H9 (cell line): ENCODE measurements at regions not wholly inside any gene's neighbourhood (a gene's known extent, or its start where the extent isn't known, plus 50 kb on each side); places are given as distances from the start of the nearest gene placed in this dataset.

Experiments
- DNase-seq: peaks from one replicate; pipeline ENCODE4 v3.0.0-alpha.2; 2017
- H2AFZ ChIP-seq: one replicate; pipeline ENCODE4 v1.6.1; 2013; ENCODE audit warnings: mild to moderate bottlenecking, low read length, control low read depth, moderate library complexity
- H2AK5ac ChIP-seq: 2 replicates; pipeline ENCODE4 v1.6.1; 2013; ENCODE audit warnings: low read length, control low read depth, mixed read lengths; ENCODE audit not compliant: insufficient read length
- H2BK120ac ChIP-seq: one replicate; pipeline ENCODE4 v1.6.1; 2013; ENCODE audit warnings: low read depth, mild to moderate bottlenecking, low read length, control low read depth, inconsistent platforms; ENCODE audit not compliant: poor library complexity, severe bottlenecking
- H2BK12ac ChIP-seq: 2 replicates; pipeline ENCODE4 v1.6.1; 2013; ENCODE audit warnings: low read length, control low read depth, mixed read lengths, low read depth; ENCODE audit not compliant: insufficient read length
- H2BK15ac ChIP-seq: 2 replicates; pipeline ENCODE4 v1.6.1; 2013; ENCODE audit warnings: low read depth, low read length, control low read depth
- H2BK20ac ChIP-seq: one replicate; pipeline ENCODE4 v1.6.1; 2013; ENCODE audit warnings: low read depth, mild to moderate bottlenecking, low read length, control low read depth, inconsistent platforms; ENCODE audit not compliant: poor library complexity, severe bottlenecking
- H2BK5ac ChIP-seq: 2 replicates; pipeline ENCODE4 v1.6.1; 2013; ENCODE audit warnings: low read length, control low read depth, mixed read lengths; ENCODE audit not compliant: insufficient read length
- H3K14ac ChIP-seq: 2 replicates; pipeline ENCODE4 v1.6.1; 2013; ENCODE audit warnings: low read length, control low read depth; ENCODE audit not compliant: insufficient read depth
- H3K18ac ChIP-seq: 2 replicates; pipeline ENCODE4 v1.6.1; 2013; ENCODE audit warnings: low read depth, mild to moderate bottlenecking, mixed read lengths, low read length, control low read depth; ENCODE audit not compliant: insufficient read length
- H3K23ac ChIP-seq: 2 replicates; pipeline ENCODE4 v1.6.1; 2013; ENCODE audit warnings: low read length, control low read depth, mixed read lengths, low read depth; ENCODE audit not compliant: insufficient read length
- H3K23me2 ChIP-seq: 2 replicates; pipeline ENCODE4 v1.6.1; 2013; ENCODE audit warnings: low read depth, mild to moderate bottlenecking, mixed read lengths, low read length, control low read depth; ENCODE audit not compliant: insufficient read length, poor library complexity, severe bottlenecking
- H3K27ac ChIP-seq: 2 replicates; pipeline ENCODE4 v1.5.1; 2013; ENCODE audit warnings: low read length, control low read depth, mixed read lengths, low read depth; ENCODE audit not compliant: insufficient read length
- H3K27me3 ChIP-seq: 2 replicates; pipeline ENCODE4 v1.6.1; 2013; ENCODE audit warnings: low read length, control low read depth, inconsistent platforms; ENCODE audit not compliant: insufficient read depth
- H3K4ac ChIP-seq: 2 replicates; pipeline ENCODE4 v1.6.1; 2013; ENCODE audit warnings: low read depth, mild to moderate bottlenecking, control low read depth, inconsistent platforms, low read length, moderate library complexity
- H3K4me1 ChIP-seq: 2 replicates; pipeline ENCODE4 v1.6.1; 2013; ENCODE audit warnings: low read length, control low read depth, inconsistent platforms; ENCODE audit not compliant: insufficient read depth
- H3K4me2 ChIP-seq: 2 replicates; pipeline ENCODE4 v1.6.1; 2013; ENCODE audit warnings: low read length, control low read depth, mixed read lengths; ENCODE audit not compliant: insufficient read length, insufficient read depth
- H3K56ac ChIP-seq: 2 replicates; pipeline ENCODE4 v1.6.1; 2013; ENCODE audit warnings: low read depth, mild to moderate bottlenecking, mixed read lengths, low read length, control low read depth; ENCODE audit not compliant: insufficient read length
- H3K79me1 ChIP-seq: 2 replicates; pipeline ENCODE4 v1.6.1; 2013; ENCODE audit warnings: low read depth, mild to moderate bottlenecking, moderate library complexity, low read length, control low read depth, inconsistent platforms; ENCODE audit not compliant: insufficient read depth, poor library complexity, severe bottlenecking
- H3K79me2 ChIP-seq: 2 replicates; pipeline ENCODE4 v1.6.1; 2013; ENCODE audit warnings: low read length, control low read depth, inconsistent platforms; ENCODE audit not compliant: insufficient read depth
- H3K9ac ChIP-seq: 2 replicates; pipeline ENCODE4 v1.6.1; 2013; ENCODE audit warnings: low read length, control low read depth, mixed read lengths; ENCODE audit not compliant: insufficient read length; ENCODE audit errors: extremely low read depth
- H3K9me3 ChIP-seq: one replicate; pipeline ENCODE4 v1.6.1; 2013; ENCODE audit warnings: low read depth, low read length, inconsistent platforms; ENCODE audit not compliant: control insufficient read depth
- H3T11ph ChIP-seq: one replicate; pipeline ENCODE4 v1.6.1; 2013; ENCODE audit warnings: mild to moderate bottlenecking, low read length, control low read depth, inconsistent platforms
- H4K20me1 ChIP-seq: one replicate; pipeline ENCODE4 v1.6.1; 2013; ENCODE audit not compliant: control insufficient read depth, insufficient read length, insufficient read depth
- H4K5ac ChIP-seq: 2 replicates; pipeline ENCODE4 v1.6.1; 2013; ENCODE audit warnings: low read depth, mild to moderate bottlenecking, mixed read lengths, low read length, control low read depth; ENCODE audit not compliant: insufficient read length
- H4K8ac ChIP-seq: replicated peaks from 2 replicates; pipeline ENCODE4 v1.6.1; 2013; ENCODE audit warnings: low read length, control low read depth, mixed read lengths, low read depth; ENCODE audit not compliant: insufficient read length
- H4K91ac ChIP-seq: 2 replicates; pipeline ENCODE4 v1.6.1; 2013; ENCODE audit warnings: low read depth, mild to moderate bottlenecking, moderate library complexity, mixed read lengths, low read length, control low read depth; ENCODE audit not compliant: insufficient read length
- H3K27ac Mint-ChIP-seq, 3 experiments: 2 replicates in 2 of 3; 3 replicates in 1 of 3; pipeline ENCODE4 v1.8.0; 2020 to 2021; ENCODE audit warnings: mixed read lengths in 3 of 3, mild to moderate bottlenecking in 1 of 3, moderate library complexity in 1 of 3
- H3K27me3 Mint-ChIP-seq: 2 replicates; pipeline ENCODE4 v1.8.0; 2021; ENCODE audit warnings: low read depth, mild to moderate bottlenecking, moderate library complexity, mixed read lengths
- H3K36me3 Mint-ChIP-seq, 3 experiments: 2 replicates in 2 of 3; 3 replicates in 1 of 3; pipeline ENCODE4 v1.8.0; 2020 to 2021; ENCODE audit warnings: low read depth in 3 of 3, mixed read lengths in 3 of 3; ENCODE audit not compliant: insufficient read depth in 1 of 3
- H3K4me1 Mint-ChIP-seq, 2 experiments: 2 replicates each; pipeline ENCODE4 v1.8.0; 2020; ENCODE audit warnings: mixed read lengths in 2 of 2
- H3K4me3 Mint-ChIP-seq, 2 experiments: 2 replicates in 1 of 2; 3 replicates in 1 of 2; pipeline ENCODE4 v1.8.0; 2020 to 2021; ENCODE audit warnings: mild to moderate bottlenecking in 2 of 2, mixed read lengths in 2 of 2, moderate library complexity in 1 of 2
- H3K9me3 Mint-ChIP-seq, 2 experiments: 2 replicates in 1 of 2; 3 replicates in 1 of 2; pipeline ENCODE4 v1.8.0; 2020; ENCODE audit warnings: mild to moderate bottlenecking in 2 of 2, mixed read lengths in 2 of 2, moderate library complexity in 1 of 2
- WGBS: extraction: QIAGEN DNeasy Blood & Tissue Kit; methylation state at CpG from one replicate; pipeline ENCODE4 v1.1.7; 2013; ENCODE audit warnings: missing lambda C conversion rate, low lambda C conversion rate, mixed read lengths; ENCODE audit not compliant: insufficient read length; ENCODE audit errors: extremely low coverage; 5-methylcytosine and 5-hydroxymethylcytosine counted together
- TF ChIP-seq, protein P1 (sequence below): fragments of 200-600 bp; sonication (generic); conservative IDR thresholded peaks from 3 replicates; pipeline ENCODE4 v1.8.0; 2021; ENCODE audit warnings: antibody characterized with exemption, mild to moderate bottlenecking

DNA sequence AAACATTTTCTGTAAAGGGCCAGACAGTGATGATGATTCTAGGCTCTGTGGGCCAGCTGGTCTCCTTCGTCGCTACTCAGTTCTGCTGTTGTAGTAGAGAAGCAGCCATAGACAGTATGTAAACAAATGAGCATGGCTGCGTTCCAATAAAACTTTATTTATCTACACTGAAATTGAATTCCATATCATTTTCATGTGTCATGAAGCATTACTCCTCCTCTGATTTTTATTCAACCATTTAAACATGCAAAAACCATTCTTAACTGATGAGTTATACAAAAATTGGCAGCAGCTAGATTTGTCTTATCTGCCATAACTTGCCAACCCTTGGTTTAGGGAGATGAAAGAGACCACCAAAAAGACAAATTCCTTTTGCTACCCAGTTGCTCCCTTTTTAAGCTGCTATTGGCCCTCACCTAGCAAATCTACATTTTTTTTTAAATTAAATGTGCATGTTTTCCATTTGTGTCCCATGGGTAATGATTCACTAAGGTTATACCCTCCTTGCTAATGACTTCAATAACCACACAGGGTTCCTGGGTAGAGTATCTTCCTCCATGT, 309.9 kb downstream of the DHX15 start:
- H3K27me3 Mint-ChIP-seq, result peaks cover 2% of the 10 kb centered on the region; the same call in 1 of the 2 replicates

More for the DNA sequence above, 309.9 kb downstream of the DHX15 start:
- Mint-ChIP-seq H3K27ac (no peak overlapping the region), H3K4me3 (no peak overlapping the region), H3K36me3 (no peaks in the 10 kb centered on the region), H3K4me1 (peaks cover 6 to 8% of the 10 kb centered on the region in 2 experiments), H3K9me3 (no peaks in the 10 kb centered on the region)
- Histone ChIP-seq H3K23ac (no peak overlapping the region), H4K20me1 (no peaks in the 10 kb centered on the region), H3K27ac (no peak overlapping the region), H2BK20ac (no peak overlapping the region), H3K4me2 (no peak overlapping the region), H3K27me3 (no peaks in the 10 kb centered on the region), H3K9me3 (no peaks in the 10 kb centered on the region), H3K4ac (no peak overlapping the region), H2BK5ac (no peak overlapping the region), H4K91ac (no peak overlapping the region), H4K5ac (no peak overlapping the region), H3K14ac (no peak overlapping the region), H2AFZ (no peak overlapping the region), H3K79me2 (no peaks in the 10 kb centered on the region), H3K23me2 (no peaks in the 10 kb centered on the region), H2BK120ac (no peak overlapping the region), H3K4me1 (peaks cover under 1% of the 10 kb centered on the region; the same call in 1 of the 2 replicates), H3K79me1 (no peaks in the 10 kb centered on the region), H3K18ac (no peak overlapping the region), H2AK5ac (no peak overlapping the region), H2BK15ac (no peak overlapping the region), H2BK12ac (no peak overlapping the region), H3T11ph (no peak overlapping the region), H4K8ac (no peak overlapping the region), H3K56ac (no peak overlapping the region), H3K9ac (no peak overlapping the region)
- no peak for DNase-seq
- WGBS, result no CpG with 5 or more reads among the region's 3 CpGs
- TF ChIP-seq, protein P1, sequence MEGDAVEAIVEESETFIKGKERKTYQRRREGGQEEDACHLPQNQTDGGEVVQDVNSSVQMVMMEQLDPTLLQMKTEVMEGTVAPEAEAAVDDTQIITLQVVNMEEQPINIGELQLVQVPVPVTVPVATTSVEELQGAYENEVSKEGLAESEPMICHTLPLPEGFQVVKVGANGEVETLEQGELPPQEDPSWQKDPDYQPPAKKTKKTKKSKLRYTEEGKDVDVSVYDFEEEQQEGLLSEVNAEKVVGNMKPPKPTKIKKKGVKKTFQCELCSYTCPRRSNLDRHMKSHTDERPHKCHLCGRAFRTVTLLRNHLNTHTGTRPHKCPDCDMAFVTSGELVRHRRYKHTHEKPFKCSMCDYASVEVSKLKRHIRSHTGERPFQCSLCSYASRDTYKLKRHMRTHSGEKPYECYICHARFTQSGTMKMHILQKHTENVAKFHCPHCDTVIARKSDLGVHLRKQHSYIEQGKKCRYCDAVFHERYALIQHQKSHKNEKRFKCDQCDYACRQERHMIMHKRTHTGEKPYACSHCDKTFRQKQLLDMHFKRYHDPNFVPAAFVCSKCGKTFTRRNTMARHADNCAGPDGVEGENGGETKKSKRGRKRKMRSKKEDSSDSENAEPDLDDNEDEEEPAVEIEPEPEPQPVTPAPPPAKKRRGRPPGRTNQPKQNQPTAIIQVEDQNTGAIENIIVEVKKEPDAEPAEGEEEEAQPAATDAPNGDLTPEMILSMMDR, result no peak
